ENCODE measurements at regions not wholly inside any gene's neighbourhood (a gene's known extent, or its start where the extent isn't known, plus 50 kb on each side); places are given as distances from the start of the nearest gene placed in this dataset.

GRCh38 chr4:167492007-167492406 lies 257.7 kb upstream of the SPOCK3 start:
- no peak for DNase-seq (ENCODE audit: low spot score)

- DNase-seq (ENCODE audit: low spot score), result no peak
Observed at GRCh38 chr4:167509551-167509950, 275.3 kb upstream of the SPOCK3 start.

- DNase-seq (ENCODE audit: low spot score), result no peak
Observed at GRCh38 chr4:167524091-167524490, 289.8 kb upstream of the SPOCK3 start.

GRCh38 chr4:167537761-167538160 lies 303.5 kb upstream of the SPOCK3 start:
- DNase-seq (ENCODE audit: low spot score), result no peak

- DNase-seq (ENCODE audit: low spot score), result no peak
Observed at GRCh38 chr4:167541286-167541685, 307.0 kb upstream of the SPOCK3 start.

GRCh38 chr4:167544391-167544790 lies 310.1 kb upstream of the SPOCK3 start:
- DNase-seq (ENCODE audit: low spot score), result no peak

- no peak for DNase-seq (ENCODE audit: low spot score)
Observed at GRCh38 chr4:167550021-167550420, 315.7 kb upstream of the SPOCK3 start.

GRCh38 chr4:167555338-167556022 lies 321.2 kb upstream of the SPOCK3 start:
- DNase-seq (ENCODE audit: low spot score), result no peak

GRCh38 chr4:167578906-167579305 lies 344.6 kb upstream of the SPOCK3 start:
- no peak for DNase-seq (ENCODE audit: low spot score)

- no peak for DNase-seq (ENCODE audit: low spot score)
Observed at GRCh38 chr4:167581449-167581965, 347.2 kb upstream of the SPOCK3 start.

- DNase-seq (ENCODE audit: low spot score), result no peak
Observed at GRCh38 chr4:167587361-167587760, 353.1 kb upstream of the SPOCK3 start.

- no peak for DNase-seq (ENCODE audit: low spot score)
Observed at GRCh38 chr4:167595898-167596297, 361.6 kb upstream of the SPOCK3 start.

- DNase-seq (ENCODE audit: low spot score), result no peak
Observed at GRCh38 chr4:167602157-167602556, 367.9 kb upstream of the SPOCK3 start.

GRCh38 chr4:167606551-167606950 lies 372.3 kb upstream of the SPOCK3 start:
- no peak for DNase-seq (ENCODE audit: low spot score)

- no peak for DNase-seq (ENCODE audit: low spot score)
Observed at GRCh38 chr4:167613381-167613780, 379.1 kb upstream of the SPOCK3 start.

- DNase-seq (ENCODE audit: low spot score), result no peak
Observed at GRCh38 chr4:167614866-167615265, 380.6 kb upstream of the SPOCK3 start.

- no peak for DNase-seq (ENCODE audit: low spot score)
Observed at GRCh38 chr4:167616476-167616875, 382.2 kb upstream of the SPOCK3 start.

- peak; percentile 71 for DNase-seq (ENCODE audit: low spot score)
Observed at GRCh38 chr4:167622481-167623240, 388.4 kb upstream of the SPOCK3 start.

- no peak for DNase-seq (ENCODE audit: low spot score)
Observed at GRCh38 chr4:167623241-167623572, 388.9 kb upstream of the SPOCK3 start.

- DNase-seq (ENCODE audit: low spot score), result no peak
Observed at GRCh38 chr4:167629272-167629671, 395.0 kb upstream of the SPOCK3 start.

GRCh38 chr4:167642250-167642649 lies 408.0 kb upstream of the SPOCK3 start:
- no peak for DNase-seq (ENCODE audit: low spot score)

GRCh38 chr4:167645358-167645757 lies 411.1 kb upstream of the SPOCK3 start:
- no peak for DNase-seq (ENCODE audit: low spot score)

GRCh38 chr4:167652267-167652666 lies 418.0 kb upstream of the SPOCK3 start:
- DNase-seq (ENCODE audit: low spot score), result no peak
